Transverse colon (tissue), 4 donors: ENCODE measurements at regions not wholly inside any gene's neighbourhood (a gene's known extent, or its start where the extent isn't known, plus 50 kb on each side); places are given as distances from the start of the nearest gene placed in this dataset.

Experiments used
- EP300 ChIP-seq: sonication (generic); formaldehyde crosslinking; IDR thresholded peaks from one replicate; pipeline ENCODE4 v1.6.1; 2017; ENCODE audit warnings: antibody characterized with exemption, low read depth
- POLR2A ChIP-seq: fragments of 450-650 bp; IDR thresholded peaks from one replicate; pipeline ENCODE4 v1.6.1; 2016; ENCODE audit warnings: antibody characterized with exemption, mild to moderate bottlenecking, moderate library complexity
- POLR2AphosphoS5 ChIP-seq, 3 donors: sonication (generic); formaldehyde crosslinking; IDR thresholded peaks; one replicate each; pipeline ENCODE4 v1.6.1; 2016; ENCODE audit warnings: antibody characterized with exemption in 3 of 3
- TF ChIP-seq, protein P1 (sequence below), 5 experiments: fragments of 200-600 bp in 3 of 5; fragments of 450-650 bp in 2 of 5; sonication (generic) in 3 of 5; IDR thresholded peaks; 1 replicate in 2 of 5; 2 replicates in 3 of 5; pipeline ENCODE4 v1.5.1; 2016 to 2017; ENCODE audit warnings: antibody characterized with exemption in 5 of 5, inconsistent platforms in 3 of 5, mild to moderate bottlenecking in 2 of 5, moderate library complexity in 1 of 5

DNA sequence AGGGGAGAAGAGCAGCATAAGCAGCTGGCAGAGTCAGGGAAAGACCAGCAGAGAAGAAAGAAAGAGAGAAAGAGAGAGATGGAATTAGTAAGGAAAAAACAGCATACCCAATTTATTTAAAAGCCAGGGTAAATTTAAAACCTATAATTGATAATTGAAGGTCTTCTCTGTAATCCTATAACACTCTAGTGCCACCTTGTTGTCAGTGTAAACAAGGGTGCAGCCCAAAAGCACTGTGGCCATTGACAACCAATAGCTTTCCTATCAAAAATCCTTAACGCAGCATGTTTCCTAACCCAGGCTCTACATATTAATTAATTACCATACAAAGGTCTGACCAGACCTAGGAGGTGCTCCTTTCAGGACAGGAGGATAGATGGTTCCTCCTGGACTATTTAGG, 447.2 kb upstream of the HSFY2 start:
- TF ChIP-seq EP300 (no peak), POLR2A (no peak), POLR2AphosphoS5 (IDR thresholded peaks at IDR 0.05) (no peak)
- TF ChIP-seq, protein P1, sequence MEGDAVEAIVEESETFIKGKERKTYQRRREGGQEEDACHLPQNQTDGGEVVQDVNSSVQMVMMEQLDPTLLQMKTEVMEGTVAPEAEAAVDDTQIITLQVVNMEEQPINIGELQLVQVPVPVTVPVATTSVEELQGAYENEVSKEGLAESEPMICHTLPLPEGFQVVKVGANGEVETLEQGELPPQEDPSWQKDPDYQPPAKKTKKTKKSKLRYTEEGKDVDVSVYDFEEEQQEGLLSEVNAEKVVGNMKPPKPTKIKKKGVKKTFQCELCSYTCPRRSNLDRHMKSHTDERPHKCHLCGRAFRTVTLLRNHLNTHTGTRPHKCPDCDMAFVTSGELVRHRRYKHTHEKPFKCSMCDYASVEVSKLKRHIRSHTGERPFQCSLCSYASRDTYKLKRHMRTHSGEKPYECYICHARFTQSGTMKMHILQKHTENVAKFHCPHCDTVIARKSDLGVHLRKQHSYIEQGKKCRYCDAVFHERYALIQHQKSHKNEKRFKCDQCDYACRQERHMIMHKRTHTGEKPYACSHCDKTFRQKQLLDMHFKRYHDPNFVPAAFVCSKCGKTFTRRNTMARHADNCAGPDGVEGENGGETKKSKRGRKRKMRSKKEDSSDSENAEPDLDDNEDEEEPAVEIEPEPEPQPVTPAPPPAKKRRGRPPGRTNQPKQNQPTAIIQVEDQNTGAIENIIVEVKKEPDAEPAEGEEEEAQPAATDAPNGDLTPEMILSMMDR (IDR thresholded peaks at IDR 0.05), result no peak
